Neural crest cell (in vitro differentiated cells): ENCODE measurements at regions not wholly inside any gene's neighbourhood (a gene's known extent, or its start where the extent isn't known, plus 50 kb on each side); places are given as distances from the start of the nearest gene placed in this dataset.

ENCODE experiments used
- DNase-seq: peaks from one replicate; pipeline ENCODE4 v3.0.0; 2021; ENCODE audit warnings: low read depth, mixed read lengths, low spot score
- H3K27ac Mint-ChIP-seq: one replicate; pipeline ENCODE4 v1.8.0; 2021; ENCODE audit warnings: mild to moderate bottlenecking, mixed read lengths; ENCODE audit not compliant: unreplicated experiment
- H3K27me3 Mint-ChIP-seq: 2 replicates; pipeline ENCODE4 v1.8.0; 2021; ENCODE audit warnings: low read depth, mild to moderate bottlenecking, mixed read lengths
- H3K36me3 Mint-ChIP-seq: 2 replicates; pipeline ENCODE4 v1.8.0; 2021; ENCODE audit warnings: low read depth, mild to moderate bottlenecking, mixed read lengths
- H3K4me1 Mint-ChIP-seq: 2 replicates; pipeline ENCODE4 v1.8.0; 2021; ENCODE audit warnings: mixed read lengths
- H3K4me3 Mint-ChIP-seq: one replicate; pipeline ENCODE4 v1.8.0; 2021; ENCODE audit warnings: mild to moderate bottlenecking, mixed read lengths
- H3K9me3 Mint-ChIP-seq: 2 replicates; pipeline ENCODE4 v1.8.0; 2021; ENCODE audit warnings: mixed read lengths
- TF ChIP-seq, protein P1 (sequence below): fragments of 200-600 bp; sonication (generic); conservative IDR thresholded peaks from 2 replicates; pipeline ENCODE4 v1.5.0; 2021; ENCODE audit warnings: antibody characterized with exemption, mild to moderate bottlenecking

- no peak overlapping the region for H3K4me3 Mint-ChIP-seq
- peaks cover 2% of the 10 kb centered on the region for H3K9me3 Mint-ChIP-seq
- no peaks in the 10 kb centered on the region for H3K27me3 Mint-ChIP-seq
- no peak overlapping the region for H3K27ac Mint-ChIP-seq
- H3K36me3 Mint-ChIP-seq = no peaks in the 10 kb centered on the region
- no peak for DNase-seq
- no peaks in the 10 kb centered on the region for H3K4me1 Mint-ChIP-seq
- TF ChIP-seq, protein P1, sequence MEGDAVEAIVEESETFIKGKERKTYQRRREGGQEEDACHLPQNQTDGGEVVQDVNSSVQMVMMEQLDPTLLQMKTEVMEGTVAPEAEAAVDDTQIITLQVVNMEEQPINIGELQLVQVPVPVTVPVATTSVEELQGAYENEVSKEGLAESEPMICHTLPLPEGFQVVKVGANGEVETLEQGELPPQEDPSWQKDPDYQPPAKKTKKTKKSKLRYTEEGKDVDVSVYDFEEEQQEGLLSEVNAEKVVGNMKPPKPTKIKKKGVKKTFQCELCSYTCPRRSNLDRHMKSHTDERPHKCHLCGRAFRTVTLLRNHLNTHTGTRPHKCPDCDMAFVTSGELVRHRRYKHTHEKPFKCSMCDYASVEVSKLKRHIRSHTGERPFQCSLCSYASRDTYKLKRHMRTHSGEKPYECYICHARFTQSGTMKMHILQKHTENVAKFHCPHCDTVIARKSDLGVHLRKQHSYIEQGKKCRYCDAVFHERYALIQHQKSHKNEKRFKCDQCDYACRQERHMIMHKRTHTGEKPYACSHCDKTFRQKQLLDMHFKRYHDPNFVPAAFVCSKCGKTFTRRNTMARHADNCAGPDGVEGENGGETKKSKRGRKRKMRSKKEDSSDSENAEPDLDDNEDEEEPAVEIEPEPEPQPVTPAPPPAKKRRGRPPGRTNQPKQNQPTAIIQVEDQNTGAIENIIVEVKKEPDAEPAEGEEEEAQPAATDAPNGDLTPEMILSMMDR = no peak
Measured at GRCh38 chr2:139386401-139386800, 606.2 kb upstream of the NXPH2 start.

DNA sequence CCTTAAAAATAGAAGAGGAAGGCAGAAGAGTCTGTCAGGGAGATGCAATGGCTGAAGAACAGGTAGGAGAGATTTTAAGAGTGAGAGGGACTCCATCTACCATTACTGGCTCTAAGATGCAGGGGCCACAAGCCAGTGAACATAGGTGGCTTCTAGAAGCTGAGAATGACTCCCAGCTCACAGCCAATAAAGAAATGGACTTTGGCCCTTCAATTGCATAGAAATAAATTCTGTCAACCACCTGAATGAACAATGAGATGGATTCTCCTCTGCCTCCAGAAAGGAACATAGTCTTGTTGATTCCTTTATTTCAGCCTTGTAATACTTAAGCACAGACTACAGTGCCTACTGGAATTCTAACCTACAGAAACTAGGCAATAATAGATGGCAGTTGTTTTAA, 603.3 kb upstream of the NXPH2 start:
- Mint-ChIP-seq H3K4me3 (no peak overlapping the region), H3K27me3 (no peaks in the 10 kb centered on the region), H3K4me1 (no peaks in the 10 kb centered on the region), H3K36me3 (no peaks in the 10 kb centered on the region), H3K9me3 (peaks cover 2% of the 10 kb centered on the region), H3K27ac (no peak overlapping the region)
- TF ChIP-seq, protein P1 = no peak
- no peak for DNase-seq

GRCh38 chr2:139380051-139380450, 599.9 kb upstream of the NXPH2 start:
- Mint-ChIP-seq H3K27me3 (no peaks in the 10 kb centered on the region), H3K9me3 (peaks cover 2% of the 10 kb centered on the region), H3K4me1 (no peaks in the 10 kb centered on the region), H3K36me3 (no peaks in the 10 kb centered on the region), H3K27ac (no peak overlapping the region), H3K4me3 (no peak overlapping the region)
- TF ChIP-seq, protein P1 = no peak
- DNase-seq = no peak

DNA sequence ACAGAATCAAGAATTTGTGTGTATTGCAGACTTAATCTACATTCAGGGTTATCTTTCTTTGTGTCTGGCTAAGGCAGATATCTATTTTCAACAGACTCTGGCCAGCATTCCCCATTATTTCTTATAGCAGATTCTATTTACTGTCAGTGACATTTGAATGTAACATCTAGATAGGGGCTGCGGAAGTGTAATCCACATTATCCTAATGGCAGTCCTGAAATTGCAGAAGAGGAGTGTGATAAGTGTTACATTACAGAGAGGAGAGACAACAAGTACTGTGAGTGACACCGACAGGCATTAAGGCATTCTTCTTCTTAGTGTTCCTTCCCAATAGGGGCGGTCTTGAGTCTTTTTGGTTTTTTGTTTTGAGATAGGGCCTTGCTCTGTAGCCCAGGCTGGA, 598.2 kb upstream of the NXPH2 start:
- Mint-ChIP-seq H3K4me1 (no peaks in the 10 kb centered on the region), H3K9me3 (peaks cover 2% of the 10 kb centered on the region), H3K27me3 (no peaks in the 10 kb centered on the region), H3K36me3 (no peaks in the 10 kb centered on the region), H3K27ac (no peak overlapping the region), H3K4me3 (no peak overlapping the region)
- DNase-seq = no peak
- TF ChIP-seq, protein P1 = no peak

GRCh38 chr2:139374296-139374850, 594.2 kb upstream of the NXPH2 start:
- Mint-ChIP-seq H3K27me3 (no peaks in the 10 kb centered on the region), H3K27ac (no peak overlapping the region), H3K9me3 (no peaks in the 10 kb centered on the region), H3K4me3 (no peak overlapping the region), H3K36me3 (no peaks in the 10 kb centered on the region), H3K4me1 (no peaks in the 10 kb centered on the region)
- TF ChIP-seq, protein P1 = no peak
- no peak for DNase-seq
